Small intestine (tissue), 7 donors: ENCODE measurements at regions not wholly inside any gene's neighbourhood (a gene's known extent, or its start where the extent isn't known, plus 50 kb on each side); places are given as distances from the start of the nearest gene placed in this dataset.

ENCODE experiments used
- DNase-seq, 2 donors: peaks; one replicate each; pipeline versions ENCODE4 v3.0.0 to v3.0.0-alpha.2; 2013
- FAIRE-seq: peaks from 2 replicates; lab custom pipeline; 2012; peaks lifted over from hg19 to GRCh38; lab: Jason Lieb, UNC
- H3K27ac ChIP-seq, 3 donors: one replicate each; pipeline ENCODE4 v1.5.1; 2013; ENCODE audit warnings: low read length in 2 of 3, mild to moderate bottlenecking in 2 of 3, control low read depth in 1 of 3, inconsistent platforms in 1 of 3, low read depth in 1 of 3, moderate library complexity in 1 of 3
- H3K27me3 ChIP-seq, 3 donors: one replicate each; pipeline ENCODE4 v1.6.1; 2013; ENCODE audit warnings: low read length in 3 of 3, inconsistent platforms in 1 of 3; ENCODE audit not compliant: control insufficient read depth in 3 of 3, insufficient read depth in 3 of 3
- H3K36me3 ChIP-seq, 3 donors: one replicate each; pipeline ENCODE4 v1.6.1; 2013; ENCODE audit warnings: low read length in 3 of 3, inconsistent platforms in 1 of 3, low read depth in 1 of 3, mild to moderate bottlenecking in 1 of 3, moderate library complexity in 1 of 3; ENCODE audit not compliant: control insufficient read depth in 3 of 3, insufficient read depth in 2 of 3
- H3K4me1 ChIP-seq, 3 donors: one replicate each; pipeline ENCODE4 v1.6.1; 2013; ENCODE audit warnings: low read length in 2 of 3, inconsistent platforms in 1 of 3, low read depth in 1 of 3, mild to moderate bottlenecking in 1 of 3, moderate library complexity in 1 of 3; ENCODE audit not compliant: control insufficient read depth in 3 of 3, insufficient read depth in 2 of 3
- H3K4me3 ChIP-seq, 3 donors: one replicate each; pipeline ENCODE4 v1.5.1; 2013; ENCODE audit warnings: low read length in 3 of 3, control low read depth in 1 of 3, inconsistent platforms in 1 of 3, low read depth in 1 of 3, mild to moderate bottlenecking in 1 of 3, moderate library complexity in 1 of 3
- H3K9me3 ChIP-seq, 2 donors: one replicate each; pipeline ENCODE4 v1.6.1; 2013; ENCODE audit warnings: low read depth in 1 of 2, low read length in 1 of 2; ENCODE audit not compliant: control insufficient read depth in 2 of 2, insufficient read depth in 1 of 2
- WGBS, 3 donors: extraction: QIAGEN DNeasy Blood & Tissue Kit; methylation state at CpG; one replicate each; pipeline ENCODE4 v1.1.7; 2013; 5-methylcytosine and 5-hydroxymethylcytosine counted together
- donor health status: healthy with polysubstance abuse.
- donor health status: control.
- donor health status: control.
- donor health status: Bipolar disorder and iron deficiency.
- donor health status: healthy.

DNA sequence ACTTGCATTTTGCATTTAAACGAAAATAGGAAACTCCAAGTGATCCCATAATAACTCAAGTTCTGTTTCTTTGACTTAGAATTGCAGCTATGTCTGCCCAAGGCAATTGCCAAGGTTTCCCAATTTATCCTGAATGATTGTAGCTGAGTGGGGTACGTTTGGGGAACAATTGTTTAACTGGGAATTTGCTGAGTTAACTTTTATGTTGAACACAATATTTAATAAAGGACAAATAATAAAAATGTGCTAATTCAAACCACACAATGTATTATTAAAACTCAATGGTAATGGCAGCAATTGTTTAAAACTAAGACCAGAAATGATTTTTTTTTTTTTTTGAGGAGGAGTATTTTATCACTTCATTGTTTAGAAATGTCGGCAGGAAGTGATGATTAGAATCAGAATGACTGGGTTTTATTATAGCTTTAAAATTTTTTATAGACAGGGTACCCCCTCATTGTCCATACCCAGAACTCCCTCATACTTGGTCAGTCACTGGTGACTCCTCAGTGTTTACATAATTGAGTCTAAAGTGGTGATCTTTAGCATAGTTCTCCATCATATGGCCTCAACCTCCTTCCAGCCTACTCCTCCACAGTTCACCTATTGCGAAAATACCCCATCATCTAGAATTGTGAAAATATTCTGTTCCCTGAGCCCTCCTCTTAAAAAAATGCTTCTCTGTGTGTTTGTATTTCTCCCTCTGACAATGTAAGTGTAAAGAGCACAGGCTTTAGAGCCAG, 389.2 kb upstream of the CITED2 start:
- DNase-seq = no peak
- H3K4me3 ChIP-seq = no peak overlapping the region
- WGBS, 3 donors = 71 to 74% (median 73%) methylated on average over 4 of the region's 4 CpGs
- H3K27ac ChIP-seq = peak overlapping the region in 1 of 3 donors; percentile 32
- H3K4me1 ChIP-seq = peaks cover 0 to 2% (median 0%) of the 10 kb centered on the region in 3 donors
- no peak for FAIRE-seq
- H3K27me3 ChIP-seq = no peaks in the 10 kb centered on the region
- H3K9me3 ChIP-seq = no peaks in the 10 kb centered on the region
- H3K36me3 ChIP-seq = no peaks in the 10 kb centered on the region

GRCh38 chr6:139762587-139763031, 388.2 kb upstream of the CITED2 start:
- Histone ChIP-seq H3K36me3 (no peaks in the 10 kb centered on the region), H3K27ac (no peak overlapping the region), H3K9me3 (no peaks in the 10 kb centered on the region), H3K27me3 (no peaks in the 10 kb centered on the region), H3K4me1 (peaks cover 0 to 2% (median 0%) of the 10 kb centered on the region in 3 donors), H3K4me3 (no peak overlapping the region)
- DNase-seq = no peak
- 64 to 87% (median 83%) methylated on average over 4 of the region's 4 CpGs for WGBS, 3 donors
- FAIRE-seq = no peak

- no peak for FAIRE-seq
- no peak for DNase-seq
- H3K9me3 ChIP-seq = no peaks in the 10 kb centered on the region
- H3K27me3 ChIP-seq = no peaks in the 10 kb centered on the region
- H3K36me3 ChIP-seq = no peaks in the 10 kb centered on the region
- no peak overlapping the region for H3K27ac ChIP-seq
- H3K4me3 ChIP-seq = no peak overlapping the region
- H3K4me1 ChIP-seq = peaks cover 0 to 9% (median 0%) of the 10 kb centered on the region in 3 donors
- 78 to 89% (median 85%) methylated on average over 3 of the region's 3 CpGs for WGBS, 3 donors
Measured at GRCh38 chr6:139760128-139760527, 385.7 kb upstream of the CITED2 start.

GRCh38 chr6:139759086-139759485, 384.6 kb upstream of the CITED2 start:
- DNase-seq (no peak), FAIRE-seq (no peak)
- Histone ChIP-seq H3K27me3 (no peaks in the 10 kb centered on the region), H3K27ac (no peak overlapping the region), H3K36me3 (no peaks in the 10 kb centered on the region), H3K4me1 (peaks cover 0 to 14% (median 3%) of the 10 kb centered on the region in 3 donors), H3K4me3 (no peak overlapping the region), H3K9me3 (no peaks in the 10 kb centered on the region)
- 91 to 98% (median 94%) methylated on average over 2 of the region's 2 CpGs for whole genome bisulfite sequencing, 3 donors

DNA sequence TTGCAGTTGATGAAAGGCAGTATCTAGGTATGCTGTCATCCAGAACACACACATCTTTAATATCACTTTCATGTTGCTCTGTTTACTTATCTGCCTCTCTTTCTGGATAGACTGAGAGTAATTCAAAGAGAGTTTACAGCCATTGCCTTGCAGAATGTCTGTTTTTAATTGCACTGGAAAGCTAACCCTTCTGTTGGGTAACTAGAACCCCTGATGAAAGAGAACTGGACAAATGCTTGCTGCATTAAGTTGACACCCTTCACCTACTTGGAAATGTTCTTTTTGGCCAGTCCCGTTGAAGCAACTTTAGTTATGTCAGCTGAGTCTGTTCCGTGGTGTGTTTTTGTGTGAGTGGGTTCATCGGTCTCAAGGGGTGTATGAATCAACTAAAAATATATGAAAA, 383.8 kb upstream of the CITED2 start:
- no peak for FAIRE-seq
- WGBS, 3 donors = 58 to 85% (median 66%) methylated on average over 3 of the region's 3 CpGs
- no peaks in the 10 kb centered on the region for H3K9me3 ChIP-seq
- H3K27me3 ChIP-seq = no peaks in the 10 kb centered on the region
- no peak overlapping the region for H3K27ac ChIP-seq
- peaks cover 0 to 14% (median 3%) of the 10 kb centered on the region in 3 donors for H3K4me1 ChIP-seq
- no peak overlapping the region for H3K4me3 ChIP-seq
- no peaks in the 10 kb centered on the region for H3K36me3 ChIP-seq
- DNase-seq = no peak

DNA sequence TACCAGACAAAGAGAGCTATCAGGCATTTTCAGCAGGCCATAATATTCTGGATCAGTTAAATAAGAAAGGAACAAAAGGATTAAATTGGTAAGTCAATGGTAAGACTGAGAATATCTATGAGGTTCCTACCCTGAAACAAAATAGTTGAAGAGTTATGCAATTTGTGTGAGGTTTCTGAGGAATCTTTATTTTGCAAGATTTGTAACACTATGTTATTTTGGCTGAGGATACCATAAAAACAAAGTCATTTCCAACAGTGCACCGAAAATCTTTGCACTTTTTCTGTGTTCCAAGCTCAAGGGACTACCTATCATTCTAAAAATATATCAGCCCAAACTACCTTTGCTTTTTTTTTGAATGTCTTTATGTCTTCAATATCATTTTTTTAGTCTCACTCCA, 383.3 kb upstream of the CITED2 start:
- Histone ChIP-seq H3K36me3 (no peaks in the 10 kb centered on the region), H3K27me3 (no peaks in the 10 kb centered on the region), H3K9me3 (no peaks in the 10 kb centered on the region), H3K27ac (no peak overlapping the region), H3K4me3 (no peak overlapping the region), H3K4me1 (peaks cover 0 to 14% (median 3%) of the 10 kb centered on the region in 3 donors)
- DNase-seq (no peak), FAIRE-seq (no peak)
- 71 to 95% (median 74%) methylated on average over 1 of the region's 1 CpG for WGBS, 3 donors

GRCh38 chr6:139756381-139756780, 381.9 kb upstream of the CITED2 start:
- no peak for FAIRE-seq

DNA sequence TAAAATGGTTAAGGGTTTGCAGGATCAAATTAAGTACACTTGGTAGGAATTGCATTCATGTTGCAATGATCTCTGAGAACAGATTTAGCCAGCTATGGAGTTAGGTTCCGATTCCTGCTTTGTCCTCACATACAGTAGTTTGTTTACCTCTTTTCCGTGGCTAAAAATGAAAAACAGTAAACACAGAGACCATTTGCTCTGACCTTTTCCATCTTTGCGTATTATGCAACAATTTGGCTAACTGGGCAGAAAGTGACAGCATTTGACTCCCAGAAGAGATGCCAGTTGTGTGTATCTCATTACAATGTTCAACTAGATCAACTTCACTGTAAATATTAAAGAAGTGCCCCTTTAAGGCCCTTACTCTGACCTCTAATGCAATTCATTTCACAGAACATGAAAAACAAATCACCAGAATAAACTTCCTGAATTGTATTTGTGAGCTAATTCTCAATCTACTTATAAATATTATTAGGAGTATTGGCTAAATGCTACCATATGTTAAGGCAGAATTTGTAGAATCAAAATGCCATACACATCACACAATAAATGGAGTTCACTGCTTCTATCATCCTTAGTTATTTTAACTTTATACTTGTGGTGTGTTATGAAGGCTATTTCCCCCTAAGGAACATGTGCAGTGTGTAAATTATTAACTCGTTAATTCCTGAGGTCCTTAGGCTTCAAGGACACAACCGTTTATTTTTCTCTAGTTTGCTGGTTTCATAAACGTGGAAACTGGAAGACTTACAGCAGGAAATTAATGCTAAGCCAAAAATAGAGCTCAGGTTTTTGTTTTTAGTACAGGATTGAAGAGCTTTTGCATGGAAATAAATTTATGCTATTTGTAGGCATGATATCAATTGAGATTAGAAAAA, 380.7 kb upstream of the CITED2 start:
- WGBS, 3 donors = 34 to 46% (median 40%) methylated on average over 6 of the region's 6 CpGs
- no peaks in the 10 kb centered on the region for H3K36me3 ChIP-seq
- H3K4me3 ChIP-seq = no peak overlapping the region
- peak overlapping the region in 1 of 3 donors; percentile 21 for H3K27ac ChIP-seq
- FAIRE-seq (no peak), DNase-seq (peak in 1 of 2 donors; percentile 50)
- no peaks in the 10 kb centered on the region for H3K27me3 ChIP-seq
- peaks cover 0 to 14% (median 3%) of the 10 kb centered on the region in 3 donors for H3K4me1 ChIP-seq
- H3K9me3 ChIP-seq = no peaks in the 10 kb centered on the region

More at GRCh38 chr6:139756381-139756780, 381.9 kb upstream of the CITED2 start:
- Histone ChIP-seq H3K4me3 (no peak overlapping the region), H3K36me3 (no peaks in the 10 kb centered on the region), H3K9me3 (no peaks in the 10 kb centered on the region), H3K27me3 (no peaks in the 10 kb centered on the region), H3K27ac (no peak overlapping the region), H3K4me1 (peaks cover 0 to 14% (median 3%) of the 10 kb centered on the region in 3 donors)
- WGBS, 3 donors = 83 to 94% (median 85%) methylated on average over 1 of the region's 1 CpG
- DNase-seq = no peak
